ENCODE measurements at regions not wholly inside any gene's neighbourhood (a gene's known extent, or its start where the extent isn't known, plus 50 kb on each side); places are given as distances from the start of the nearest gene placed in this dataset.

- no peak for TF ChIP-seq CBX8 (IDR thresholded peaks at IDR 0.05; ENCODE audit: borderline replicate concordance, low read depth, low read length)
- no peak for TF ChIP-seq RNF2 (IDR thresholded peaks at IDR 0.05; ENCODE audit: borderline replicate concordance, low read depth, low read length, missing control alignments, poor library complexity, severe bottlenecking)
- TF ChIP-seq HDAC6 (IDR thresholded peaks at IDR 0.05; ENCODE audit: low read depth, low read length), result no peak
- TF ChIP-seq, protein P1, sequence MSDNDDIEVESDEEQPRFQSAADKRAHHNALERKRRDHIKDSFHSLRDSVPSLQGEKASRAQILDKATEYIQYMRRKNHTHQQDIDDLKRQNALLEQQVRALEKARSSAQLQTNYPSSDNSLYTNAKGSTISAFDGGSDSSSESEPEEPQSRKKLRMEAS (IDR thresholded peaks at IDR 0.05), result peak; percentile 68
- no peak for TF ChIP-seq TCF12 (IDR thresholded peaks at IDR 0.05; ENCODE audit: low read depth, low read length)
- no peak for TF ChIP-seq FOSL1 (IDR thresholded peaks at IDR 0.05; ENCODE audit: insufficient read depth, low read depth, low read length)
- TF ChIP-seq ASH2L (IDR thresholded peaks at IDR 0.05; ENCODE audit: low read length), result no peak
- TF ChIP-seq MAFK (IDR thresholded peaks at IDR 0.05; ENCODE audit: low read depth, low read length), result no peak
- no peak for TF ChIP-seq GTF2F1 (IDR thresholded peaks at IDR 0.05; ENCODE audit: borderline replicate concordance, low read depth, low read length)
- no peak for TF ChIP-seq YY1 (IDR thresholded peaks at IDR 0.05; ENCODE audit: low read depth, low read length)
- no peak for TF ChIP-seq CTBP2 (IDR thresholded peaks at IDR 0.05; ENCODE audit: borderline replicate concordance, insufficient read depth, insufficient read length, low read length)
- TF ChIP-seq CEBPB (IDR thresholded peaks at IDR 0.05; ENCODE audit: low read depth, low read length), result no peak
- peak; percentile 66 for TF ChIP-seq E2F6 (IDR thresholded peaks at IDR 0.05)
- TF ChIP-seq TAF1 (IDR thresholded peaks at IDR 0.05; ENCODE audit: low read depth, low read length), result 0 out of 2 replicates have a peak, but pooled peaks have one; percentile 34
- TF ChIP-seq CHD1 (IDR thresholded peaks at IDR 0.05; ENCODE audit: low read depth, low read length), result no peak
- TF ChIP-seq ATF2 (IDR thresholded peaks at IDR 0.05; ENCODE audit: low read length), result no peak
- no peak for TF ChIP-seq RAD21 (IDR thresholded peaks at IDR 0.05 in 1 of 2, conservative IDR thresholded peaks at IDR 0.05 in 1 of 2; ENCODE audit: low read depth in 2 of 2, low read length in 2 of 2)
- TF ChIP-seq CREB1 (IDR thresholded peaks at IDR 0.05), result no peak
- TF ChIP-seq JUN (IDR thresholded peaks at IDR 0.05; ENCODE audit: low read depth, low read length), result no peak
- no peak for TF ChIP-seq EP300 (IDR thresholded peaks at IDR 0.05; ENCODE audit: borderline replicate concordance in 1 of 2, low read depth in 2 of 2, low read length in 2 of 2)
- TF ChIP-seq KDM5A (IDR thresholded peaks at IDR 0.05; ENCODE audit: low read length), result no peak
- TF ChIP-seq ATF3 (IDR thresholded peaks at IDR 0.05; ENCODE audit: insufficient read depth, low read depth, low read length), result no peak
Observed at GRCh38 chr1:242890192-242890741, 364.8 kb downstream of the CEP170 start (continued).
